GM10266 (cell line): ENCODE measurements at regions not wholly inside any gene's neighbourhood (a gene's known extent, or its start where the extent isn't known, plus 50 kb on each side); places are given as distances from the start of the nearest gene placed in this dataset.
"Not testable (repeated sequence)": the region's sequence is repeated elsewhere in the genome, so short reads cannot be mapped to it uniquely, and the experiment has no call there.

ENCODE experiments used
- DNase-seq: peaks from one replicate; pipeline ENCODE4 v3.0.0; 2012; ENCODE audit errors: extremely low spot score
- TF ChIP-seq, protein P1 (sequence below): IDR thresholded peaks from 2 replicates; pipeline ENCODE4 v1.5.1; 2012; ENCODE audit warnings: mild to moderate bottlenecking, low read depth; ENCODE audit not compliant: control insufficient read depth, insufficient read depth; ENCODE audit errors: missing control alignments

DNA sequence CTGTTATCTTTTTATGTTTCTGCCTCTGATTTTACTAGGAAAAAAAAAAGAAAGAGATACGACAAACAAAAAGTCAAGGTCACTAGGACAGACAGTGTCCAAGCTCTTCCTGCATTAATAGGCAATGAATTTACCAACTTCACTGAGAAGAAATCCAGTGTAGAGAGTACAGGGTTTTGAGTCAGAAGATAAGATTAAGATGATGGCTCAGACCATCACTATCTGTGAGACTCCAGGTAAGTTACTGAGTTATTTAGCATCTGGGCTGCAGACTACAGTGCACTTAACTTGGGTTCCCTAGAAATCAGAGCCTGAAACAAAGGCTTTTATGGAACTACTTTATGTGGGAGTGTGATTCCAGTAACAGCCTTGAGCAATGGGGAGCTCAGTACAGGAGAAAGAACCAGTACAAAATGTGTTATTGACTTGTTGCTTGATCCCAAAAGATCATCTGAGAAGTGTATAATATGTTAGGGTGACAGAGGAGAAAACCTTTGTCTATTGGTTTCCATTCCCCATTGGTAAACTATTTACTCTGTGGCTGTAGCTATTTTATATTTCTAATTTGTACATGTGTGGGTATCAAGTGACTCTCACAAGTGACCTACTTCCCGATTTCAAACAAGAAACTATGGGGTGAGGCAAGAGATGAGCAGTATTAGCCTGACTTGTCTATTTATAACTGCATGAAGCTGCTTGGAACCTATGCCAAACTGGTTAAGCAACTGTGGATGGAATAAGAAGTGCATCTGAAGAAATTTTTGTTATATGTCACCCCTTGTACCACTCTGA lies 395.8 kb downstream of the RAB38 start:
- TF ChIP-seq, protein P1, sequence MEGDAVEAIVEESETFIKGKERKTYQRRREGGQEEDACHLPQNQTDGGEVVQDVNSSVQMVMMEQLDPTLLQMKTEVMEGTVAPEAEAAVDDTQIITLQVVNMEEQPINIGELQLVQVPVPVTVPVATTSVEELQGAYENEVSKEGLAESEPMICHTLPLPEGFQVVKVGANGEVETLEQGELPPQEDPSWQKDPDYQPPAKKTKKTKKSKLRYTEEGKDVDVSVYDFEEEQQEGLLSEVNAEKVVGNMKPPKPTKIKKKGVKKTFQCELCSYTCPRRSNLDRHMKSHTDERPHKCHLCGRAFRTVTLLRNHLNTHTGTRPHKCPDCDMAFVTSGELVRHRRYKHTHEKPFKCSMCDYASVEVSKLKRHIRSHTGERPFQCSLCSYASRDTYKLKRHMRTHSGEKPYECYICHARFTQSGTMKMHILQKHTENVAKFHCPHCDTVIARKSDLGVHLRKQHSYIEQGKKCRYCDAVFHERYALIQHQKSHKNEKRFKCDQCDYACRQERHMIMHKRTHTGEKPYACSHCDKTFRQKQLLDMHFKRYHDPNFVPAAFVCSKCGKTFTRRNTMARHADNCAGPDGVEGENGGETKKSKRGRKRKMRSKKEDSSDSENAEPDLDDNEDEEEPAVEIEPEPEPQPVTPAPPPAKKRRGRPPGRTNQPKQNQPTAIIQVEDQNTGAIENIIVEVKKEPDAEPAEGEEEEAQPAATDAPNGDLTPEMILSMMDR: no peak

DNA sequence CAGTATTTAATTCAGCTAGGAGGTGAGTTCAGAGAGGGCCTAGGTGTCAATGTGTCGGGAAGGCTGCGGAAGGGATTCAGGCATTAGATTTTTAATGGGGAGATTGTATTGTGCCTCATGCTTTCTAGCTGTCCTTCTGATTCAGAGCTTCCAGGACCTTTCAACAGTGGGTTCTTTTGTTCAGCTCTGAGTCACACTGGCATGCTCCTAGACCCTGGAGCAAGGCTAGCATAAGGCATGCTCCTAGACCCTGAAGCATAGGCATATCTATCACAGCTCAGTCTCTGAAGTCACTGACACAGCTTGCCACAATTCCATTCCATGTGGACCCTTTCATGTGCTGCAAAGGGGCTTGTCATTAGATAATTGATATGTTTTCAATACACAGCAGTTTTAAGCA lies 396.9 kb downstream of the RAB38 start:
- TF ChIP-seq, protein P1: no peak
- DNase-seq: no peak

More for the DNA sequence above, 395.8 kb downstream of the RAB38 start:
- DNase-seq: no peak

DNA sequence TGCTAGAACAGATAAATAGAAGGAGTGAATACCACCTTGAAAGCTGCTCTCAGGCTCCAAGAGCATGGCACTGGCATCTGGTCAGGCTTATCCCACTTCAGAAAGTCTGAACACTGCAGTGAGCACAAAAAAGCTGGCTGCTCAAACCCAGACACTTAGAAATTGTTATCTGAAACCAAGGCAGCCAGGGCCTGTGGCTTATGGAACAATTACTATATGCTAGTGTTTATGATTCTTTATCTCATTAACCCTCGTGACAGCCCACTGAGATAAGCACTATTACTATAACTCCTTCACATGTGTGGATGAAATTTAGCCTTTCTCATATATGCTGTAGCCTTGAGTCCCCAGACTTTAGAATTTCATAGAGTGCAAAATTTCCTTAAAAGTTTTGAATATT lies 400.2 kb downstream of the RAB38 start:
- no peak for DNase-seq
- TF ChIP-seq, protein P1: no peak

GRCh38 chr11:87769661-87770060 lies 405.6 kb downstream of the RAB38 start:
- TF ChIP-seq, protein P1: no peak
- DNase-seq: no peak

- DNase-seq: no peak
- TF ChIP-seq, protein P1: no peak
Observed at GRCh38 chr11:87767615-87768014, 407.6 kb downstream of the RAB38 start.

DNA sequence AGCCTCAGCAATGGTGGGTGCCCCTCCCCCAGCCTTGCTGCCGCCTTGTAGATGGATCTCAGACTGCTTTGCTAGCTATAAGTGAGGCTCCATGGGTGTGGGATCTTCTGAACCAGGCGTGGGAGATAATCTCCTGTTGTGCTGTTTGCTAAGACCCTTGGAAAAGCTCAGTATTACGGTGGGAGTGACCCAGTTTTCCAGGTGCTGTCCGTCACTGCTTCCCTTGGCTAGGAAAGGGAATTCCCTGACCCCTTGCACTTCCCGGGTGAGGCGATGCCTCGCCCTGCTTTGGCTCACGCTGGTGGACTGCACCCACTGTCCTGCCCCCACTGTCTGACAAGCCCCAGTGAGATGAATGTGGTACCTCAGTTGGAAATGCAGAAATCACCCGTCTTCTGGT lies 411.2 kb downstream of the RAB38 start:
- not testable (repeated sequence) for DNase-seq

DNA sequence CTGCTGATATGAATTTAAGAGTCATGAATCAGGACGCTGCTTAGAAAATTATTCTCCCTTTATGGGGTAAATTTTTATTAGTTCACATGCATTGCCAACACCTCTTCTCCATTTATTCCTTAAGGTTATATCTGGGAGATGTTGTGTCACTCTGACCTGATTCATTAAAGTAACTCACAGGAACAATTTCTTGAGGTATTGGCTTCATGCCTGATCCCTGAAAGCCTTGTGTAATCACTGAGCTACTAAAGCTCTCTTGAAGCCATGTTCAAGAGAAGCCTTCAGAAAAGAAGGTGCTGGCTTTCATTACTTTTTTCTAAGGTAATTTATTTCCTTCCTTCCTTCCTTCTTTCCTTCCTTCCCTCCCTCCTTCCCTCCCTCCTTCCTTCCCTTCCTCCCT lies 420.6 kb downstream of the RAB38 start:
- DNase-seq: no peak
- TF ChIP-seq, protein P1: no peak

- DNase-seq: no peak
- TF ChIP-seq, protein P1: no peak
Observed at GRCh38 chr11:87753143-87753542, 422.1 kb downstream of the RAB38 start.
